ENCODE measurements at regions not wholly inside any gene's neighbourhood (a gene's known extent, or its start where the extent isn't known, plus 50 kb on each side); places are given as distances from the start of the nearest gene placed in this dataset.

DNA sequence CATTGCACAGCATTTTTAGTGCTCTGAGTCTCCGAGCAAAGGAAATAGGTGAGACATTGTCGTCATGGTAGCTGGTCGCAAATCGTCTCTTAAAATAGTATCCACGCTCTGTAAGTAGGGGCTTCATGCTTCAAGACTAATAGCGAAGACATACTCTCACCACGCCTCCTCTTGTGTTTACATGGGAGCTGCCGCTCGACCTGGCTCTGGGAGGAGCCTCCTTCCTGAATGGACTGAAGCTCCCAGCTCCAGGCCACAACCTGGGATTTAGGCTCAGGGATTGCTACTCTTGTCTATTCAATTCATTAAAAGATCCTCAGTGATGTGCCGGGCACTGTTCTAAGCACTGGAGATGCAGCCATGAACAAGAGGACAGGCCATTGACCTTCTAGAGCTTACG, 196.1 kb upstream of the GALNT17 start:
- Histone ChIP-seq H3K27ac (no peak overlapping the region), H3K4me1 (no peaks in the 10 kb centered on the region), H3K4me3 (no peak overlapping the region), H3K9me3 (no peaks in the 10 kb centered on the region), H3K36me3 (no peaks in the 10 kb centered on the region), H3K27me3 (no peaks in the 10 kb centered on the region)
- TF ChIP-seq, protein P1, sequence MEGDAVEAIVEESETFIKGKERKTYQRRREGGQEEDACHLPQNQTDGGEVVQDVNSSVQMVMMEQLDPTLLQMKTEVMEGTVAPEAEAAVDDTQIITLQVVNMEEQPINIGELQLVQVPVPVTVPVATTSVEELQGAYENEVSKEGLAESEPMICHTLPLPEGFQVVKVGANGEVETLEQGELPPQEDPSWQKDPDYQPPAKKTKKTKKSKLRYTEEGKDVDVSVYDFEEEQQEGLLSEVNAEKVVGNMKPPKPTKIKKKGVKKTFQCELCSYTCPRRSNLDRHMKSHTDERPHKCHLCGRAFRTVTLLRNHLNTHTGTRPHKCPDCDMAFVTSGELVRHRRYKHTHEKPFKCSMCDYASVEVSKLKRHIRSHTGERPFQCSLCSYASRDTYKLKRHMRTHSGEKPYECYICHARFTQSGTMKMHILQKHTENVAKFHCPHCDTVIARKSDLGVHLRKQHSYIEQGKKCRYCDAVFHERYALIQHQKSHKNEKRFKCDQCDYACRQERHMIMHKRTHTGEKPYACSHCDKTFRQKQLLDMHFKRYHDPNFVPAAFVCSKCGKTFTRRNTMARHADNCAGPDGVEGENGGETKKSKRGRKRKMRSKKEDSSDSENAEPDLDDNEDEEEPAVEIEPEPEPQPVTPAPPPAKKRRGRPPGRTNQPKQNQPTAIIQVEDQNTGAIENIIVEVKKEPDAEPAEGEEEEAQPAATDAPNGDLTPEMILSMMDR (IDR thresholded peaks at IDR 0.05) = no peak
- no peak for TF ChIP-seq POLR2A (IDR thresholded peaks at IDR 0.05)
- no peak for TF ChIP-seq POLR2AphosphoS5 (IDR thresholded peaks at IDR 0.05)
- no peak for TF ChIP-seq EP300 (IDR thresholded peaks at IDR 0.05)
- no peak for ATAC-seq
- WGBS, 2 donors (ENCODE audit: low coverage in 1 of 2) = 53 to 85% methylated on average over 2 to 11 of the region's 11 CpGs

DNA sequence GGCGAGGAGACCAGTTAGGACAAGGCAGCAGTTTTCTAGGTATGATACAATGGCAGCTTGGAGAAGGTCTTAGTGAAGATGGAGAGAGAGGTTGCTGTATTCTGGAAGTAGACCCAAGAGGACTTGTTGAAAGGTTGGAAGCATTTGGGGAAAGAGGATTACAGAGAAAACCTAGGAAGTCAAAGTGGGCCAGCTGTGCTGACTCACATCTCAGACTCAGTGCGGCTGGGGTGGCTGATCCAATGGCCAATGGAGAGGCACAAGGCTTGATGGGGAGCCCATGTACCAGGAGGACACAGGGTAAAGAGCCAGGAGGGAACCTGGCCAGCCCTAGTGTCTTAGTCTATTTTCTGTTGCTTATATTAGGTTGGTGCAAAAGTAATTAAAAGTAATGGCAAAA, 194.5 kb upstream of the GALNT17 start:
- H3K36me3 ChIP-seq = no peaks in the 10 kb centered on the region
- no peak overlapping the region for H3K4me3 ChIP-seq
- no peak for TF ChIP-seq POLR2AphosphoS5 (IDR thresholded peaks at IDR 0.05)
- TF ChIP-seq POLR2A (IDR thresholded peaks at IDR 0.05) = no peak
- TF ChIP-seq, protein P1 (IDR thresholded peaks at IDR 0.05) = no peak
- no peak for TF ChIP-seq EP300 (IDR thresholded peaks at IDR 0.05)
- no peaks in the 10 kb centered on the region for H3K4me1 ChIP-seq
- H3K27ac ChIP-seq = no peak overlapping the region
- no peak for ATAC-seq
- WGBS, 2 donors (ENCODE audit: low coverage in 1 of 2) = 73 to 100% methylated on average over 1 of the region's 2 CpGs
- no peaks in the 10 kb centered on the region for H3K27me3 ChIP-seq
- no peaks in the 10 kb centered on the region for H3K9me3 ChIP-seq

DNA sequence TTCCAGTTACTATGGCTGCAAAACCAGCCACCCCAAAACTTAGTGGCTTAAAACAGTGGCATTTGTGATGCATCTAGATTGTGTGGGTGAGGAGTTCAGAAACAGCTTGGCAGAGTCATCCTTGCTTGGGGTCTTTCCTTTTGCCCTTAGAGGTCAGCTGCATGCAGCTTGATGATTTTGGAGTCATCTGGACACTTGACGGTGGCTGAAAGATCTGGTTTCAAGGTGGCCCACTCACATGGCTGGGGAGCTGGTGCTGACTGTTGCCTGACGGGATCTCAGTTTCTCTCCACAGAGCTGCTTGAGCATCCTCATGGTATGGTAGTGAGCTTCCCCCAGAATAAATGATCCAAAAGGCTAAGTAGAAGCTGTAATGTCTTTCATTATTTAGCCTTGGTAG, 191.3 kb upstream of the GALNT17 start:
- Histone ChIP-seq H3K4me3 (no peak overlapping the region), H3K36me3 (no peaks in the 10 kb centered on the region), H3K9me3 (no peaks in the 10 kb centered on the region), H3K4me1 (no peaks in the 10 kb centered on the region), H3K27me3 (no peaks in the 10 kb centered on the region), H3K27ac (no peak overlapping the region)
- ATAC-seq = no peak
- WGBS, 2 donors (ENCODE audit: low coverage in 1 of 2) = 82 to 100% methylated on average over 2 of the region's 2 CpGs
- TF ChIP-seq EP300 (IDR thresholded peaks at IDR 0.05) (no peak), POLR2A (IDR thresholded peaks at IDR 0.05) (no peak), POLR2AphosphoS5 (IDR thresholded peaks at IDR 0.05) (no peak)
- TF ChIP-seq, protein P1 (IDR thresholded peaks at IDR 0.05) = no peak

DNA sequence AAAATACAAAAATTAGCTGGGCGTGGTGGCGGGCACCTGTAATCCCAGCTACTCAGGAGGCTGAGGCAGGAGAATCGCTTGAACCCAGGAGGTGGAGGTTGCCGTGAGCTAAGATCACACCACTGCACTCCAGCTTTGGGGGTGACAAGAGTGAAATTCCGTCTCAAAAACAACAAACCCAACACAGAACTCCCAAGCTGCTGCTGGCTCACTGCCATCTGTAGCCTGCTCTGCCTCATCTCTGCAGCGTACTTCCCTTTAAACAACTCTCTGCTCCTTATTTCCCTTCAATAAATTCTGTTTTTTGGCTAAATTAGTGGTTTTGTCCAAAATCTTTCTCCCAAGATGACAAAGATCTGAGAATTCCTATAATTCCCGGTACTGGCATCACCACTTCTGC, 189.2 kb upstream of the GALNT17 start:
- Histone ChIP-seq H3K4me1 (no peaks in the 10 kb centered on the region), H3K4me3 (no peak overlapping the region), H3K36me3 (no peaks in the 10 kb centered on the region), H3K27ac (no peak overlapping the region), H3K27me3 (no peaks in the 10 kb centered on the region), H3K9me3 (peaks cover 0 to 3% (median 0%) of the 10 kb centered on the region in 3 donors)
- no peak for TF ChIP-seq POLR2AphosphoS5 (IDR thresholded peaks at IDR 0.05)
- no peak for TF ChIP-seq POLR2A (IDR thresholded peaks at IDR 0.05)
- TF ChIP-seq, protein P1 (IDR thresholded peaks at IDR 0.05) = no peak
- TF ChIP-seq EP300 (IDR thresholded peaks at IDR 0.05) = no peak
- 50 to 72% methylated on average over 3 to 5 of the region's 7 CpGs for WGBS, 2 donors (ENCODE audit: low coverage in 1 of 2)
- no peak for ATAC-seq

DNA sequence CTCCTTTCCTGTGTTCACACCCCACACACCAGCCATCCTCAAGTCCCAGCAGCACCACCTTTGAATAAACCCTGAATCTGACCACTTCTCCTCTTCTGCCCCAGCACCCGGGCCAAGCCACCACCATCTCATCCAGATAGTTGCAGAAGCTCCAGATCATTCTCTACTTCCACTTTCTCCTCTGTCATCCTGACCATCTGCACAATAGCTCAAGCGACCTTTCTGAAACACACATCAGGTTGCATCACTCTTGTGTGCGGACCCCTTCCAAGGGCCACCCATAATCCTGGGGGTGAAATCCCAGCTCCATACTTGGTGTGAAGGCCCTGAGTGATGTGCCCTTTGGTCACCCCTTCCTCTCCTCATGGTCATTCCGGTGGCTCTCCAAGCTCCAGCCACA, 187.4 kb upstream of the GALNT17 start:
- Histone ChIP-seq H3K36me3 (no peaks in the 10 kb centered on the region), H3K9me3 (peaks cover 0 to 18% (median 0%) of the 10 kb centered on the region in 3 donors), H3K4me3 (no peak overlapping the region), H3K27ac (no peak overlapping the region), H3K4me1 (no peaks in the 10 kb centered on the region), H3K27me3 (no peaks in the 10 kb centered on the region)
- TF ChIP-seq EP300 (IDR thresholded peaks at IDR 0.05) (no peak), POLR2A (IDR thresholded peaks at IDR 0.05) (no peak), POLR2AphosphoS5 (IDR thresholded peaks at IDR 0.05) (no peak)
- TF ChIP-seq, protein P1 (IDR thresholded peaks at IDR 0.05) = no peak
- WGBS, 2 donors (ENCODE audit: low coverage in 1 of 2) = 95% methylated on average over 4 of the region's 4 CpGs; no CpG with 5 or more reads in 1 of the 2 donors
- no peak for ATAC-seq

Data from gastroesophageal sphincter (tissue), 4 donors.